OCI-LY1 (cell line): ENCODE measurements at regions not wholly inside any gene's neighbourhood (a gene's known extent, or its start where the extent isn't known, plus 50 kb on each side); places are given as distances from the start of the nearest gene placed in this dataset.

Experiments
- H2AFZ ChIP-seq: fragments of 200-600 bp; sonication (generic), shearing (Covaris generic); 2 replicates; pipeline ENCODE4 v1.6.0; 2014; ENCODE audit warnings: antibody characterized with exemption, mild to moderate bottlenecking, low read length
- H3F3A ChIP-seq: fragments of 200-600 bp; sonication (generic), shearing (Covaris generic); 2 replicates; pipeline ENCODE4 v1.6.0; 2014; ENCODE audit warnings: mild to moderate bottlenecking, antibody characterized with exemption, low read length, moderate library complexity; ENCODE audit not compliant: insufficient read depth
- H3K27ac ChIP-seq: fragments of 200-600 bp; sonication (generic); 2 replicates; pipeline ENCODE4 v1.5.1; 2014; ENCODE audit warnings: low read length, mixed run types, mild to moderate bottlenecking, low read depth; ENCODE audit not compliant: poor library complexity, severe bottlenecking
- H3K27me3 ChIP-seq: fragments of 200-600 bp; sonication (generic); 2 replicates; pipeline ENCODE4 v1.6.0; 2014; ENCODE audit warnings: antibody characterized with exemption, mild to moderate bottlenecking, low read length, moderate library complexity; ENCODE audit not compliant: insufficient read depth
- H3K36me3 ChIP-seq: fragments of 200-600 bp; sonication (generic); 2 replicates; pipeline ENCODE4 v1.6.1; 2014; ENCODE audit warnings: mild to moderate bottlenecking, antibody characterized with exemption, low read length, moderate library complexity, mixed read lengths; ENCODE audit not compliant: insufficient read depth
- H3K4me1 ChIP-seq: fragments of 200-600 bp; sonication (generic); 2 replicates; pipeline ENCODE4 v1.5.1; 2014; ENCODE audit warnings: mild to moderate bottlenecking, low read length, moderate library complexity; ENCODE audit not compliant: insufficient read depth, severe bottlenecking
- H3K4me2 ChIP-seq: fragments of 200-600 bp; sonication (generic), shearing (Covaris generic); 2 replicates; pipeline ENCODE4 v1.6.1; 2014; ENCODE audit warnings: low read length
- H3K4me3 ChIP-seq: fragments of 200-600 bp; sonication (generic); 2 replicates; pipeline ENCODE4 v1.5.1; 2014; ENCODE audit warnings: low read length, low read depth, mild to moderate bottlenecking, mixed read lengths; ENCODE audit not compliant: poor library complexity, severe bottlenecking
- H3K79me2 ChIP-seq: fragments of 200-600 bp; shearing (Covaris generic); 2 replicates; pipeline ENCODE4 v1.6.1; 2016; ENCODE audit warnings: mixed run types, low read length, mixed read lengths; ENCODE audit not compliant: insufficient read depth
- H3K9ac ChIP-seq: fragments of 200-600 bp; sonication (generic), shearing (Covaris generic); 2 replicates; pipeline ENCODE4 v1.6.1; 2014; ENCODE audit warnings: mild to moderate bottlenecking, low read length, mixed read lengths
- H3K9me2 ChIP-seq: fragments of 200-600 bp; sonication (generic), shearing (Covaris generic); 2 replicates; pipeline ENCODE4 v1.6.1; 2014; ENCODE audit warnings: low read depth, mild to moderate bottlenecking, low read length, mixed read lengths
- H3K9me3 ChIP-seq: fragments of 200-600 bp; shearing (Covaris generic); 2 replicates; pipeline ENCODE4 v1.6.1; 2014; ENCODE audit warnings: low read length, mixed read lengths
- H4K20me1 ChIP-seq: fragments of 200-600 bp; sonication (generic), shearing (Covaris generic); 2 replicates; pipeline ENCODE4 v1.6.0; 2016; ENCODE audit warnings: mild to moderate bottlenecking, low read length; ENCODE audit not compliant: insufficient read depth
- EZH2 ChIP-seq: fragments of 200-600 bp; sonication (generic), shearing (Covaris generic); IDR thresholded peaks from 2 replicates; pipeline ENCODE4 v1.8.0; 2017; ENCODE audit warnings: borderline replicate concordance, mixed run types, mild to moderate bottlenecking, antibody characterized with exemption, low read length, moderate library complexity, mixed read lengths
- TF ChIP-seq, protein P1 (sequence below): fragments of 200-600 bp; sonication (generic), shearing (Covaris generic); IDR thresholded peaks from 2 replicates; pipeline ENCODE4 v1.5.1; 2017; ENCODE audit warnings: mild to moderate bottlenecking, antibody characterized with exemption, low read length, moderate library complexity, mixed read lengths

DNA sequence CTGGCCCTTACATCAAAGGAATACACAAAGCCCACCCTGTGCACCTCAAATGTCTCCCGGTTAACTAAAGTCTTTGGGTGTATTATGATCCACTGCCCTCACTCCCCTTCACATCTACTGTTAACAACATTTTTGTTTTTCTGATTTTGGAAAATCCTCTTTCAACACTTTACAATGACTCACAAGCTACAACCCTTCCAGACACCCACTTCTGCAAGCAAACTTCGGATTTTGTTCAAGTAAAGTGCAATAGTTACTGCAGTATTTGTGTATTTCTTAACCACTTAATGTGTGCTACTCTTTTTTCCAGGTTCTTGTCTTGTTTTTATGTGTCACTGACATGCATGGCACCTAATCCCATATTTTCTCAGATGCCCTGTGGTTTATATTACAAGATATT is 101.1 kb downstream of the EDNRB start:
- Histone ChIP-seq H3K9ac (no peak overlapping the region), H3K9me2 (no peaks in the 10 kb centered on the region), H3K4me3 (no peak overlapping the region), H3F3A (no peaks in the 10 kb centered on the region), H3K4me1 (no peaks in the 10 kb centered on the region), H3K4me2 (no peak overlapping the region), H3K79me2 (no peaks in the 10 kb centered on the region), H3K9me3 (no peaks in the 10 kb centered on the region), H3K27me3 (no peaks in the 10 kb centered on the region), H4K20me1 (no peaks in the 10 kb centered on the region), H3K36me3 (no peaks in the 10 kb centered on the region), H2AFZ (no peak overlapping the region), H3K27ac (no peak overlapping the region)
- TF ChIP-seq, protein P1, sequence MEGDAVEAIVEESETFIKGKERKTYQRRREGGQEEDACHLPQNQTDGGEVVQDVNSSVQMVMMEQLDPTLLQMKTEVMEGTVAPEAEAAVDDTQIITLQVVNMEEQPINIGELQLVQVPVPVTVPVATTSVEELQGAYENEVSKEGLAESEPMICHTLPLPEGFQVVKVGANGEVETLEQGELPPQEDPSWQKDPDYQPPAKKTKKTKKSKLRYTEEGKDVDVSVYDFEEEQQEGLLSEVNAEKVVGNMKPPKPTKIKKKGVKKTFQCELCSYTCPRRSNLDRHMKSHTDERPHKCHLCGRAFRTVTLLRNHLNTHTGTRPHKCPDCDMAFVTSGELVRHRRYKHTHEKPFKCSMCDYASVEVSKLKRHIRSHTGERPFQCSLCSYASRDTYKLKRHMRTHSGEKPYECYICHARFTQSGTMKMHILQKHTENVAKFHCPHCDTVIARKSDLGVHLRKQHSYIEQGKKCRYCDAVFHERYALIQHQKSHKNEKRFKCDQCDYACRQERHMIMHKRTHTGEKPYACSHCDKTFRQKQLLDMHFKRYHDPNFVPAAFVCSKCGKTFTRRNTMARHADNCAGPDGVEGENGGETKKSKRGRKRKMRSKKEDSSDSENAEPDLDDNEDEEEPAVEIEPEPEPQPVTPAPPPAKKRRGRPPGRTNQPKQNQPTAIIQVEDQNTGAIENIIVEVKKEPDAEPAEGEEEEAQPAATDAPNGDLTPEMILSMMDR = no peak
- no peak for TF ChIP-seq EZH2

GRCh38 chr13:77815330-77815729 is 103.3 kb downstream of the EDNRB start:
- no peak for TF ChIP-seq EZH2
- TF ChIP-seq, protein P1 = no peak
- Histone ChIP-seq H3K79me2 (no peaks in the 10 kb centered on the region), H2AFZ (no peak overlapping the region), H3F3A (no peaks in the 10 kb centered on the region), H3K9ac (no peak overlapping the region), H3K9me2 (no peaks in the 10 kb centered on the region), H3K36me3 (no peaks in the 10 kb centered on the region), H3K9me3 (no peaks in the 10 kb centered on the region), H3K4me3 (no peak overlapping the region), H4K20me1 (no peaks in the 10 kb centered on the region), H3K27ac (no peak overlapping the region), H3K4me1 (no peaks in the 10 kb centered on the region), H3K4me2 (no peak overlapping the region), H3K27me3 (no peaks in the 10 kb centered on the region)
